ENCODE measurements at regions not wholly inside any gene's neighbourhood (a gene's known extent, or its start where the extent isn't known, plus 50 kb on each side); places are given as distances from the start of the nearest gene placed in this dataset.
"Not testable (repeated sequence)": the region's sequence is repeated elsewhere in the genome, so short reads cannot be mapped to it uniquely, and the experiment has no call there.

- Mint-ChIP-seq H3K27me3 (ENCODE audit: low read depth) (peaks cover 31% of the 10 kb centered on the region), H3K36me3 (ENCODE audit: low read depth) (no peaks in the 10 kb centered on the region), H3K4me3 (ENCODE audit: low read depth) (no peak overlapping the region), H3K27ac (no peak overlapping the region), H3K9me3 (no peaks in the 10 kb centered on the region), H3K4me1 (ENCODE audit: low read depth) (no peaks in the 10 kb centered on the region)
- intact Hi-C loops (cut with micrococcal nuclease): no loop called here
- DNase-seq (ENCODE audit: low spot score): no peak
Observed at GRCh38 chr12:66786531-66787308, 107.8 kb upstream of the GRIP1 start.

- no peaks in the 10 kb centered on the region for H3K9me3 Mint-ChIP-seq
- H3K27ac Mint-ChIP-seq: no peak overlapping the region
- H3K27me3 Mint-ChIP-seq (ENCODE audit: low read depth): peaks cover 14% of the 10 kb centered on the region
- no peak overlapping the region for H3K4me3 Mint-ChIP-seq (ENCODE audit: low read depth)
- intact Hi-C loops (cut with micrococcal nuclease): no loop called here
- peaks cover 2% of the 10 kb centered on the region for H3K4me1 Mint-ChIP-seq (ENCODE audit: low read depth)
- H3K36me3 Mint-ChIP-seq (ENCODE audit: low read depth): no peaks in the 10 kb centered on the region
- DNase-seq (ENCODE audit: low spot score): no peak
Observed at GRCh38 chr12:66799551-66799950, 120.7 kb upstream of the GRIP1 start.

- Mint-ChIP-seq H3K4me1 (ENCODE audit: low read depth) (peaks cover 2% of the 10 kb centered on the region), H3K9me3 (no peaks in the 10 kb centered on the region), H3K27ac (no peak overlapping the region), H3K36me3 (ENCODE audit: low read depth) (no peaks in the 10 kb centered on the region), H3K27me3 (ENCODE audit: low read depth) (peaks cover 14% of the 10 kb centered on the region), H3K4me3 (ENCODE audit: low read depth) (no peak overlapping the region)
- intact Hi-C loops (cut with micrococcal nuclease): no loop called here
- DNase-seq (ENCODE audit: low spot score): no peak
Observed at GRCh38 chr12:66800046-66800445, 121.2 kb upstream of the GRIP1 start.

- DNase-seq (ENCODE audit: low spot score): no peak
- no peak overlapping the region for H3K4me3 Mint-ChIP-seq (ENCODE audit: low read depth)
- H3K27me3 Mint-ChIP-seq (ENCODE audit: low read depth): peaks cover 12% of the 10 kb centered on the region
- H3K36me3 Mint-ChIP-seq (ENCODE audit: low read depth): no peaks in the 10 kb centered on the region
- no peak overlapping the region for H3K27ac Mint-ChIP-seq
- H3K9me3 Mint-ChIP-seq: no peaks in the 10 kb centered on the region
- intact Hi-C loops (cut with micrococcal nuclease): no loop called here
- peaks cover 2% of the 10 kb centered on the region for H3K4me1 Mint-ChIP-seq (ENCODE audit: low read depth)
Observed at GRCh38 chr12:66803930-66804329, 125.1 kb upstream of the GRIP1 start.

- Mint-ChIP-seq H3K4me1 (ENCODE audit: low read depth) (no peaks in the 10 kb centered on the region), H3K9me3 (no peaks in the 10 kb centered on the region), H3K27me3 (ENCODE audit: low read depth) (peaks cover 12% of the 10 kb centered on the region), H3K36me3 (ENCODE audit: low read depth) (no peaks in the 10 kb centered on the region), H3K4me3 (ENCODE audit: low read depth) (no peak overlapping the region), H3K27ac (no peak overlapping the region)
- no peak for DNase-seq (ENCODE audit: low spot score)
- intact Hi-C loops (cut with micrococcal nuclease): no loop called here
Observed at GRCh38 chr12:66804563-66804974, 125.7 kb upstream of the GRIP1 start.

GRCh38 chr12:66808606-66809005, 129.7 kb upstream of the GRIP1 start:
- H3K4me3 Mint-ChIP-seq (ENCODE audit: low read depth): no peak overlapping the region

GRCh38 chr12:66813137-66813892, 134.4 kb upstream of the GRIP1 start:
- Mint-ChIP-seq H3K4me1 (ENCODE audit: low read depth) (no peaks in the 10 kb centered on the region), H3K27ac (no peak overlapping the region), H3K9me3 (no peaks in the 10 kb centered on the region), H3K27me3 (ENCODE audit: low read depth) (peaks cover 2% of the 10 kb centered on the region), H3K4me3 (ENCODE audit: low read depth) (no peak overlapping the region), H3K36me3 (ENCODE audit: low read depth) (no peaks in the 10 kb centered on the region)
- DNase-seq (ENCODE audit: low spot score): no peak
- intact Hi-C loops (cut with micrococcal nuclease): no loop called here

More at GRCh38 chr12:66808606-66809005, 129.7 kb upstream of the GRIP1 start:
- Mint-ChIP-seq H3K27me3 (ENCODE audit: low read depth) (peaks cover 3% of the 10 kb centered on the region), H3K36me3 (ENCODE audit: low read depth) (no peaks in the 10 kb centered on the region), H3K4me1 (ENCODE audit: low read depth) (no peaks in the 10 kb centered on the region), H3K27ac (no peak overlapping the region), H3K9me3 (no peaks in the 10 kb centered on the region)
- no peak for DNase-seq (ENCODE audit: low spot score)
- intact Hi-C loops (cut with micrococcal nuclease): no loop called here

- no peak overlapping the region for H3K27ac Mint-ChIP-seq
- no peaks in the 10 kb centered on the region for H3K27me3 Mint-ChIP-seq (ENCODE audit: low read depth)
- H3K9me3 Mint-ChIP-seq: no peaks in the 10 kb centered on the region
- no peaks in the 10 kb centered on the region for H3K36me3 Mint-ChIP-seq (ENCODE audit: low read depth)
- H3K4me3 Mint-ChIP-seq (ENCODE audit: low read depth): no peak overlapping the region
- intact Hi-C loops (cut with micrococcal nuclease): no loop called here
- H3K4me1 Mint-ChIP-seq (ENCODE audit: low read depth): no peaks in the 10 kb centered on the region
- no peak for DNase-seq (ENCODE audit: low spot score)
Observed at GRCh38 chr12:66819587-66819986, 140.7 kb upstream of the GRIP1 start.

- no peaks in the 10 kb centered on the region for H3K36me3 Mint-ChIP-seq (ENCODE audit: low read depth)
- H3K9me3 Mint-ChIP-seq: no peaks in the 10 kb centered on the region
Observed at GRCh38 chr12:66822961-66823360, 144.1 kb upstream of the GRIP1 start.

GRCh38 chr12:66823857-66824570, 145.1 kb upstream of the GRIP1 start:
- Mint-ChIP-seq H3K4me1 (ENCODE audit: low read depth) (peaks cover 3% of the 10 kb centered on the region), H3K9me3 (no peaks in the 10 kb centered on the region), H3K36me3 (ENCODE audit: low read depth) (no peaks in the 10 kb centered on the region), H3K4me3 (ENCODE audit: low read depth) (no peak overlapping the region), H3K27ac (no peak overlapping the region), H3K27me3 (ENCODE audit: low read depth) (no peaks in the 10 kb centered on the region)
- intact Hi-C loops (cut with micrococcal nuclease): no loop called here
- DNase-seq (ENCODE audit: low spot score): no peak

More at GRCh38 chr12:66822961-66823360, 144.1 kb upstream of the GRIP1 start:
- Mint-ChIP-seq H3K4me1 (ENCODE audit: low read depth) (no peaks in the 10 kb centered on the region), H3K27ac (no peak overlapping the region), H3K4me3 (ENCODE audit: low read depth) (no peak overlapping the region), H3K27me3 (ENCODE audit: low read depth) (no peaks in the 10 kb centered on the region)
- no peak for DNase-seq (ENCODE audit: low spot score)
- intact Hi-C loops (cut with micrococcal nuclease): no loop called here

GRCh38 chr12:66825921-66826320, 147.0 kb upstream of the GRIP1 start:
- H3K9me3 Mint-ChIP-seq: not testable (repeated sequence)

GRCh38 chr12:66829660-66830325, 150.9 kb upstream of the GRIP1 start:
- no peak for DNase-seq (ENCODE audit: low spot score)
- Mint-ChIP-seq H3K27ac (no peak overlapping the region), H3K36me3 (ENCODE audit: low read depth) (no peaks in the 10 kb centered on the region), H3K27me3 (ENCODE audit: low read depth) (no peaks in the 10 kb centered on the region), H3K4me1 (ENCODE audit: low read depth) (peaks cover 13% of the 10 kb centered on the region), H3K9me3 (no peaks in the 10 kb centered on the region), H3K4me3 (ENCODE audit: low read depth) (no peak overlapping the region)
- intact Hi-C loops (cut with micrococcal nuclease): no loop called here

More at GRCh38 chr12:66825921-66826320, 147.0 kb upstream of the GRIP1 start:
- H3K4me3 Mint-ChIP-seq (ENCODE audit: low read depth); H3K27me3 Mint-ChIP-seq (ENCODE audit: low read depth); intact Hi-C loops (cut with micrococcal nuclease); H3K36me3 Mint-ChIP-seq (ENCODE audit: low read depth); H3K27ac Mint-ChIP-seq; DNase-seq (ENCODE audit: low spot score): not testable (repeated sequence)
- H3K4me1 Mint-ChIP-seq (ENCODE audit: low read depth): peaks cover 13% of the 10 kb centered on the region
